ENCODE measurements at regions not wholly inside any gene's neighbourhood (a gene's known extent, or its start where the extent isn't known, plus 50 kb on each side); places are given as distances from the start of the nearest gene placed in this dataset.

- H4K20me1 ChIP-seq (ENCODE audit: control insufficient read depth, insufficient read depth, low read depth, low read length) = no peaks in the 10 kb centered on the region
- H3K4me2 ChIP-seq (ENCODE audit: low read length) = no peak overlapping the region
- H3K4me1 ChIP-seq (ENCODE audit: control insufficient read depth, low read length) = no peaks in the 10 kb centered on the region
- H3F3A ChIP-seq (ENCODE audit: control insufficient read depth, insufficient read depth) = no peaks in the 10 kb centered on the region
- H3K4me3 ChIP-seq (ENCODE audit: low read length) = no peak overlapping the region
- H3K79me2 ChIP-seq (ENCODE audit: control insufficient read depth, low read length) = no peaks in the 10 kb centered on the region
- no peak overlapping the region for H3K27ac ChIP-seq (ENCODE audit: low read depth, low read length)
- no peaks in the 10 kb centered on the region for H3K27me3 ChIP-seq (ENCODE audit: control insufficient read depth, low read length)
- H3K9me2 ChIP-seq (replicated peaks; ENCODE audit: control insufficient read depth, low read length) = no peaks in the 10 kb centered on the region
- TF ChIP-seq, protein P1, sequence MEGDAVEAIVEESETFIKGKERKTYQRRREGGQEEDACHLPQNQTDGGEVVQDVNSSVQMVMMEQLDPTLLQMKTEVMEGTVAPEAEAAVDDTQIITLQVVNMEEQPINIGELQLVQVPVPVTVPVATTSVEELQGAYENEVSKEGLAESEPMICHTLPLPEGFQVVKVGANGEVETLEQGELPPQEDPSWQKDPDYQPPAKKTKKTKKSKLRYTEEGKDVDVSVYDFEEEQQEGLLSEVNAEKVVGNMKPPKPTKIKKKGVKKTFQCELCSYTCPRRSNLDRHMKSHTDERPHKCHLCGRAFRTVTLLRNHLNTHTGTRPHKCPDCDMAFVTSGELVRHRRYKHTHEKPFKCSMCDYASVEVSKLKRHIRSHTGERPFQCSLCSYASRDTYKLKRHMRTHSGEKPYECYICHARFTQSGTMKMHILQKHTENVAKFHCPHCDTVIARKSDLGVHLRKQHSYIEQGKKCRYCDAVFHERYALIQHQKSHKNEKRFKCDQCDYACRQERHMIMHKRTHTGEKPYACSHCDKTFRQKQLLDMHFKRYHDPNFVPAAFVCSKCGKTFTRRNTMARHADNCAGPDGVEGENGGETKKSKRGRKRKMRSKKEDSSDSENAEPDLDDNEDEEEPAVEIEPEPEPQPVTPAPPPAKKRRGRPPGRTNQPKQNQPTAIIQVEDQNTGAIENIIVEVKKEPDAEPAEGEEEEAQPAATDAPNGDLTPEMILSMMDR (IDR thresholded peaks at IDR 0.05; ENCODE audit: low read depth, low read length, poor library complexity, severe bottlenecking) = no peak
- TF ChIP-seq EZH2phosphoT487 (IDR thresholded peaks at IDR 0.05; ENCODE audit: borderline replicate concordance, low read length) = no peak
- no peaks in the 10 kb centered on the region for H3K9me3 ChIP-seq (ENCODE audit: control insufficient read depth, insufficient read depth, low read length)
- H3K36me3 ChIP-seq (ENCODE audit: control insufficient read depth, low read length) = no peaks in the 10 kb centered on the region
Observed at GRCh38 chr4:45578874-45579273, 545.0 kb downstream of the GABRG1 start.

DNA sequence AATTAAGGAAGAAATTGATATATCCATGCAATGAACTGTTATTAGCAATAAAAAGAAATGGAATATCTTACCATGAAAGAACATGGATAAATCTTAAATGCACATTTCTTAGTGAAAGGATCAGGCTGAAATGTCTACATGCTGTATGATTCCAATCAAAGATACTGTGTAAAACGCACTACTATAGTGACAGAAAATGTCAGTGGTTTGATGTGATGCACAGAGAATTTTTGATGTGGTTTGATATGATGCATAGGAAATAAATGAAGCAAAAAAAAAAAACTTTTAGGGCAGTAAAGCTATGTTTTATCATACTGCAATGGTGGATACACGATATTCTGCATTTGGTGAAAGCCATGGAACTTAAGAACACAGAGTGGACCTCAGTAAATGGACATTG, 547.6 kb downstream of the GABRG1 start:
- TF ChIP-seq EZH2phosphoT487 (IDR thresholded peaks at IDR 0.05; ENCODE audit: borderline replicate concordance, low read length) = no peak
- TF ChIP-seq, protein P1 (IDR thresholded peaks at IDR 0.05; ENCODE audit: low read depth, low read length, poor library complexity, severe bottlenecking) = no peak

DNA sequence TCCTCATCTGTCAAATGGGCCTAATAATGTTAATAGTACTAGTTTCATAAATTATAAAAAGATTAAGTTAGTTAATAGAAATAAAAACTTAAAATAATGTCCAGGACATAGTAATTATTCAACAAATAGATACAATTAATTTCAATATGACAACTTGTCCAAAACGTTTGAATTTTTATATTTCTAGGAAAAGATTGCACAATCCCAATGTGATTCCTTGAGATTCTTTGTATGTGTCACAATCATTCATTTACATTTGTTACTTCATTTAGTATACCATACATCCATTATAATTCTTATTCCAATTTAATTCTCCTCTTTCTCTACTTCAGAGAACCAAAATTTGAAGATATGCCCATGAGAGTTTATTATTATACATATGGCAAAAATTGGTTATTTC, 554.2 kb downstream of the GABRG1 start:
- no peaks in the 10 kb centered on the region for H3K9me2 ChIP-seq (replicated peaks; ENCODE audit: control insufficient read depth, low read length)
- H3K27ac ChIP-seq (ENCODE audit: low read depth, low read length) = no peak overlapping the region
- TF ChIP-seq, protein P1 (IDR thresholded peaks at IDR 0.05; ENCODE audit: low read depth, low read length, poor library complexity, severe bottlenecking) = no peak
- no peak for TF ChIP-seq EZH2phosphoT487 (IDR thresholded peaks at IDR 0.05; ENCODE audit: borderline replicate concordance, low read length)
- no peaks in the 10 kb centered on the region for H3K27me3 ChIP-seq (ENCODE audit: control insufficient read depth, low read length)
- H3K36me3 ChIP-seq (ENCODE audit: control insufficient read depth, low read length) = no peaks in the 10 kb centered on the region
- H3K4me1 ChIP-seq (ENCODE audit: control insufficient read depth, low read length) = no peaks in the 10 kb centered on the region
- H3K4me2 ChIP-seq (ENCODE audit: low read length) = no peak overlapping the region
- H3K79me2 ChIP-seq (ENCODE audit: control insufficient read depth, low read length) = no peaks in the 10 kb centered on the region
- H4K20me1 ChIP-seq (ENCODE audit: control insufficient read depth, insufficient read depth, low read depth, low read length) = no peaks in the 10 kb centered on the region
- H3K4me3 ChIP-seq (ENCODE audit: low read length) = no peak overlapping the region
- no peaks in the 10 kb centered on the region for H3K9me3 ChIP-seq (ENCODE audit: control insufficient read depth, insufficient read depth, low read length)
- H3F3A ChIP-seq (ENCODE audit: control insufficient read depth, insufficient read depth) = no peaks in the 10 kb centered on the region

More for the DNA sequence above, 547.6 kb downstream of the GABRG1 start:
- no peak overlapping the region for H3K27ac ChIP-seq (ENCODE audit: low read depth, low read length)
- H3K79me2 ChIP-seq (ENCODE audit: control insufficient read depth, low read length) = no peaks in the 10 kb centered on the region
- H3K9me3 ChIP-seq (ENCODE audit: control insufficient read depth, insufficient read depth, low read length) = no peaks in the 10 kb centered on the region
- H3K9me2 ChIP-seq (replicated peaks; ENCODE audit: control insufficient read depth, low read length) = no peaks in the 10 kb centered on the region
- H3K4me1 ChIP-seq (ENCODE audit: control insufficient read depth, low read length) = no peaks in the 10 kb centered on the region
- no peak overlapping the region for H3K4me2 ChIP-seq (ENCODE audit: low read length)
- no peak overlapping the region for H3K4me3 ChIP-seq (ENCODE audit: low read length)
- H4K20me1 ChIP-seq (ENCODE audit: control insufficient read depth, insufficient read depth, low read depth, low read length) = no peaks in the 10 kb centered on the region
- H3K36me3 ChIP-seq (ENCODE audit: control insufficient read depth, low read length) = no peaks in the 10 kb centered on the region
- H3K27me3 ChIP-seq (ENCODE audit: control insufficient read depth, low read length) = no peaks in the 10 kb centered on the region
- no peaks in the 10 kb centered on the region for H3F3A ChIP-seq (ENCODE audit: control insufficient read depth, insufficient read depth)

DNA sequence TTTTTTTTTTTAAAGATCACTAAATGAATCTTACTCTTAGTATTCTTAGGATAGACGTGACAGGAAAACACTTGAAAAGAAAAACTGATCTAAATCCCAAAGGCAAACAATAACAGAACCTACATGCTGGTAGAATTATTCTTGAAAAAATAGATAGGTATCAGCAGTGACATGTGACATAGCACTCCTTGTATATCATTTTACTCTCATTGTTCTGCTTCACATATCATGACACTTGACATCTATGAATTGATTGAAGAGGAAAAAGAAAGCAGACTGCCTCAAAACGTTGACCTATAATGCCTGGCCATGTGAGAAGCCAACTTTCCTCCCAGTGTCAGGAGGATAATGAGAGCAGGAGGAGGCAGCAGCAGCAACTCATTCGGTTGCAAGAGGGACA, 555.2 kb downstream of the GABRG1 start:
- Histone ChIP-seq H3F3A (ENCODE audit: control insufficient read depth, insufficient read depth) (no peaks in the 10 kb centered on the region), H3K27ac (ENCODE audit: low read depth, low read length) (no peak overlapping the region), H3K36me3 (ENCODE audit: control insufficient read depth, low read length) (no peaks in the 10 kb centered on the region), H4K20me1 (ENCODE audit: control insufficient read depth, insufficient read depth, low read depth, low read length) (no peaks in the 10 kb centered on the region), H3K27me3 (ENCODE audit: control insufficient read depth, low read length) (no peaks in the 10 kb centered on the region), H3K4me1 (ENCODE audit: control insufficient read depth, low read length) (no peaks in the 10 kb centered on the region), H3K79me2 (ENCODE audit: control insufficient read depth, low read length) (no peaks in the 10 kb centered on the region), H3K4me3 (ENCODE audit: low read length) (no peak overlapping the region), H3K9me3 (ENCODE audit: control insufficient read depth, insufficient read depth, low read length) (no peaks in the 10 kb centered on the region), H3K4me2 (ENCODE audit: low read length) (no peak overlapping the region), H3K9me2 (replicated peaks; ENCODE audit: control insufficient read depth, low read length) (no peaks in the 10 kb centered on the region)
- TF ChIP-seq, protein P1 (IDR thresholded peaks at IDR 0.05; ENCODE audit: low read depth, low read length, poor library complexity, severe bottlenecking) = no peak
- TF ChIP-seq EZH2phosphoT487 (IDR thresholded peaks at IDR 0.05; ENCODE audit: borderline replicate concordance, low read length) = no peak

All from DOHH2 (cell line).